K562 (cell line): ENCODE measurements at regions not wholly inside any gene's neighbourhood (a gene's known extent, or its start where the extent isn't known, plus 50 kb on each side); places are given as distances from the start of the nearest gene placed in this dataset.

Source experiments
- ARNT ChIP-seq, 2 experiments: fragments of 450-650 bp; IDR thresholded peaks; 2 replicates each; pipeline ENCODE4 v1.6.1; 2016; ENCODE audit warnings: mild to moderate bottlenecking in 1 of 2
- BRD4 ChIP-seq: fragments of 200-600 bp; sonication (generic); IDR thresholded peaks from 2 replicates; pipeline ENCODE4 v1.6.1; 2017; ENCODE audit warnings: inconsistent platforms
- CHD4 ChIP-seq: fragments of 200-600 bp; sonication (generic); IDR thresholded peaks from 3 replicates; pipeline ENCODE4 v1.6.1; 2012; ENCODE audit warnings: low read depth, mild to moderate bottlenecking, mixed read lengths, low read length, inconsistent platforms; ENCODE audit not compliant: insufficient read depth, insufficient replicate concordance, poor library complexity, severe bottlenecking
- HLTF ChIP-seq: fragments of 450-650 bp; IDR thresholded peaks from 2 replicates; pipeline ENCODE4 v1.6.1; 2016
- HNRNPK ChIP-seq: fragments of 200-400 bp; formaldehyde crosslinking; IDR thresholded peaks from one replicate; pipeline ENCODE4 v1.6.1; 2018; ENCODE audit warnings: mild to moderate bottlenecking, low read depth, low read length; ENCODE audit not compliant: poor library complexity, severe bottlenecking
- HNRNPLL ChIP-seq: fragments of 200-400 bp; formaldehyde crosslinking; IDR thresholded peaks from 2 replicates; pipeline ENCODE4 v1.6.1; 2017; ENCODE audit warnings: low read length, low read depth, mild to moderate bottlenecking; ENCODE audit not compliant: poor library complexity, severe bottlenecking
- IRF1 ChIP-seq: sonication (generic); formaldehyde crosslinking; IDR thresholded peaks from 2 replicates; pipeline ENCODE4 v1.8.0; 2022; ENCODE audit warnings: missing genetic modification reagents, mild to moderate bottlenecking, borderline replicate concordance
- JUNB ChIP-seq: fragments of 450-650 bp; formaldehyde crosslinking; conservative IDR thresholded peaks from 2 replicates; pipeline ENCODE4 v1.4.0; 2020; ENCODE audit warnings: mild to moderate bottlenecking
- MCM2 ChIP-seq: fragments of 450-650 bp; IDR thresholded peaks from 2 replicates; pipeline ENCODE4 v1.6.1; 2017; ENCODE audit warnings: low read depth, mild to moderate bottlenecking
- POLR3A ChIP-seq: IDR thresholded peaks from 2 replicates; pipeline ENCODE4 v1.6.1; 2011; ENCODE audit warnings: borderline replicate concordance, mild to moderate bottlenecking, moderate library complexity; ENCODE audit not compliant: insufficient read length, insufficient read depth; ENCODE audit errors: extremely low read depth
- POU5F1 ChIP-seq: fragments of 150-350 bp; IDR thresholded peaks from 2 replicates; pipeline ENCODE4 v1.6.1; 2014; ENCODE audit warnings: borderline replicate concordance, low read length, low read depth, mild to moderate bottlenecking; ENCODE audit not compliant: partially characterized antibody
- STAT6 ChIP-seq: sonication (generic); formaldehyde crosslinking; IDR thresholded peaks from 2 replicates; pipeline ENCODE4 v1.8.1; 2023; ENCODE audit warnings: mild to moderate bottlenecking, missing genetic modification reagents
- TCF7 ChIP-seq: sonication (generic); IDR thresholded peaks from 2 replicates; pipeline ENCODE4 v1.6.1; 2016; ENCODE audit warnings: antibody characterized with exemption, borderline replicate concordance
- THAP7 ChIP-seq: fragments of 250-450 bp; sonication (Bioruptor Pico); IDR thresholded peaks from 2 replicates; pipeline ENCODE4 v1.5.0; 2021
- ZBTB11 ChIP-seq, 3 experiments: fragments of 200-800 bp in 1 of 3; fragments of 250-450 bp in 1 of 3; fragments of 450-650 bp in 1 of 3; sonication (Bioruptor Pico) in 1 of 3; sonication (Bioruptor generic) in 1 of 3; formaldehyde crosslinking in 1 of 3; IDR thresholded peaks; 2 replicates each; pipeline versions ENCODE4 v1.6.1 to v1.8.0; 2016 to 2022; ENCODE audit warnings: mild to moderate bottlenecking in 2 of 3, missing genetic modification characterization in 2 of 3, missing compliant biosample characterization in 1 of 3, moderate library complexity in 1 of 3
- ZBTB33 ChIP-seq: sonication (generic); formaldehyde crosslinking; IDR thresholded peaks from 2 replicates; pipeline ENCODE4 v1.8.1; 2023; ENCODE audit warnings: mild to moderate bottlenecking, missing genetic modification reagents
- ZFX ChIP-seq: sonication (generic); formaldehyde crosslinking; IDR thresholded peaks from 2 replicates; pipeline ENCODE4 v1.8.0; 2022; ENCODE audit warnings: mild to moderate bottlenecking, missing genetic modification reagents, moderate library complexity
- ZNF77 ChIP-seq: fragments of 250-450 bp; sonication (Bioruptor Pico); IDR thresholded peaks from 2 replicates; pipeline ENCODE4 v1.5.0; 2020

- TF ChIP-seq ZBTB11 (CRISPR knock-in tag; IDR thresholded peaks at IDR 0.05) (peak in 1 of 3 experiments; percentile 74; a peak in 2 of 6 replicates), STAT6 (CRISPR knock-in tag) (no peak), TCF7 (no peak), HNRNPK (no peak), ZFX (CRISPR knock-in tag) (no peak), HNRNPLL (no peak), POLR3A (no peak), ZNF77 (CRISPR knock-in tag) (no peak), THAP7 (no peak), JUNB (CRISPR knock-in tag) (no peak), POU5F1 (no peak), HLTF (no peak), MCM2 (no peak), CHD4 (no peak), ZBTB33 (CRISPR knock-in tag) (no peak), BRD4 (no peak), IRF1 (CRISPR knock-in tag) (no peak), ARNT (IDR thresholded peaks at IDR 0.05) (no peak)
These were observed 273.7 kb downstream of the SEMA3D start (continued) for GRCh38 chr7:84912993-84913635.
